K562 (cell line): ENCODE measurements at regions not wholly inside any gene's neighbourhood (a gene's known extent, or its start where the extent isn't known, plus 50 kb on each side); places are given as distances from the start of the nearest gene placed in this dataset.

ENCODE experiments used
- ATAC-seq: fragments of 200-7000 bp; cut with Tn5 transposase; 3 replicates; pipeline ENCODE4 v1.9.1; 2020; ENCODE audit warnings: moderate library complexity
- BruUV-seq: library from RNA; stranded (reverse); fragments of 400-500 nt; replicated peaks from 2 replicates; lab custom pipeline; 2021; lab: Mats Ljungman, UMichigan
- CTCF ChIA-PET: fragments of 300-600 bp; formaldehyde crosslinking; extraction: SDS; loops from one replicate; lab custom pipeline; 2021; ENCODE audit warnings: low intra/inter-chr PET ratio; lab: Yijun Ruan, JAX
- POLR2A ChIA-PET: fragments of 300-600, 350-650 bp; sonication (Branson Sonifier 250); formaldehyde crosslinking; extraction: SDS; loops from one replicate; lab custom pipeline; 2021; ENCODE audit warnings: antibody characterized with exemption, inconsistent platforms; lab: Yijun Ruan, JAX
- DNase-seq, 4 experiments: peaks; one replicate each; pipeline versions ENCODE4 v3.0.0 to v3.0.0-alpha.2; 2011 to 2018; ENCODE audit warnings: low spot score in 3 of 4, mixed read lengths in 3 of 4; ENCODE audit errors: extremely low read depth in 1 of 4
- FAIRE-seq: peaks from 2 replicates; lab custom pipeline; 2011; peaks lifted over from hg19 to GRCh38; lab: Jason Lieb, UNC
- H2AFZ ChIP-seq: 2 replicates; pipeline ENCODE4 v1.6.0; 2011; ENCODE audit warnings: low read depth, low read length, control low read depth, inconsistent platforms
- H3K27ac ChIP-seq: fragments of 200-600 bp; 3 replicates; pipeline ENCODE4 v1.8.0; 2011; ENCODE audit warnings: low read depth, mild to moderate bottlenecking, control low read depth, inconsistent platforms, low read length, moderate library complexity, mixed read lengths; ENCODE audit errors: extremely low read depth
- H3K27me3 ChIP-seq, 2 experiments: fragments of 300-600 bp in 1 of 2; 2 replicates in 1 of 2; 3 replicates in 1 of 2; pipeline versions ENCODE4 v1.6.0 to v1.8.0; 2011; ENCODE audit warnings: inconsistent platforms in 2 of 2, low read length in 2 of 2, mild to moderate bottlenecking in 1 of 2, mixed read lengths in 1 of 2, moderate library complexity in 1 of 2; ENCODE audit not compliant: control insufficient read depth in 2 of 2, insufficient read depth in 2 of 2
- H3K36me3 ChIP-seq: fragments of 300-600 bp; 3 replicates; pipeline ENCODE4 v1.8.0; 2011; ENCODE audit warnings: mild to moderate bottlenecking, low read length, inconsistent platforms; ENCODE audit not compliant: control insufficient read depth, insufficient read depth
- H3K4me1 ChIP-seq, 2 experiments: fragments of 200-600 bp in 1 of 2; replicated peaks in 1 of 2; 2 replicates in 1 of 2; 3 replicates in 1 of 2; pipeline versions ENCODE4 v1.5.1 to v1.8.0; 2011; ENCODE audit warnings: inconsistent platforms in 2 of 2, low read length in 2 of 2, mild to moderate bottlenecking in 1 of 2, mixed read lengths in 1 of 2, moderate library complexity in 1 of 2; ENCODE audit not compliant: control insufficient read depth in 2 of 2, insufficient read depth in 2 of 2
- H3K4me2 ChIP-seq: 2 replicates; pipeline ENCODE4 v1.6.1; 2011; ENCODE audit warnings: low read length, control low read depth, inconsistent platforms, mixed read lengths; ENCODE audit not compliant: insufficient read depth
- H3K4me3 ChIP-seq: fragments of 200-600 bp; sonication (generic), shearing (Covaris generic); 2 replicates; pipeline ENCODE4 v1.5.1; 2016; ENCODE audit warnings: control low read depth, inconsistent platforms
- H3K79me2 ChIP-seq: fragments of 200-600 bp; 3 replicates; pipeline ENCODE4 v1.8.0; 2011; ENCODE audit warnings: low read length, inconsistent platforms; ENCODE audit not compliant: control insufficient read depth, insufficient read depth
- H3K9ac ChIP-seq, 2 experiments: 2 replicates each; pipeline versions ENCODE4 v1.6.0 to v1.6.1; 2011; ENCODE audit warnings: low read depth in 2 of 2, low read length in 2 of 2, control low read depth in 1 of 2, inconsistent platforms in 1 of 2, mild to moderate bottlenecking in 1 of 2, mixed read lengths in 1 of 2; ENCODE audit not compliant: insufficient read depth in 1 of 2
- H3K9me1 ChIP-seq: one replicate; pipeline ENCODE4 v1.6.0; 2011; ENCODE audit warnings: inconsistent platforms, mild to moderate bottlenecking, low read length, moderate library complexity; ENCODE audit not compliant: control insufficient read depth, insufficient read depth
- H3K9me3 ChIP-seq: replicated peaks from 2 replicates; pipeline ENCODE4 v1.5.1; 2011; ENCODE audit warnings: low read depth, low read length, inconsistent platforms; ENCODE audit not compliant: control insufficient read depth, insufficient read depth
- H4K20me1 ChIP-seq: replicated peaks from 2 replicates; pipeline ENCODE4 v1.6.1; 2011; ENCODE audit warnings: low read length, inconsistent platforms, mixed read lengths; ENCODE audit not compliant: control insufficient read depth, insufficient read depth
- CC2D1A ChIP-seq: fragments of 450-650 bp; IDR thresholded peaks from 2 replicates; pipeline ENCODE4 v1.6.1; 2017; ENCODE audit warnings: mild to moderate bottlenecking
- CREBBP ChIP-seq: IDR thresholded peaks from one replicate; pipeline ENCODE4 v1.6.1; 2012; ENCODE audit warnings: low read depth, mild to moderate bottlenecking, control low read depth, inconsistent platforms, low read length
- GABPB2 ChIP-seq: fragments of 250-450 bp; sonication (Bioruptor Pico); conservative IDR thresholded peaks from 2 replicates; pipeline ENCODE4 v1.5.1; 2021; ENCODE audit warnings: mild to moderate bottlenecking
- HEY1 ChIP-seq: fragments of 250-450 bp; sonication (Bioruptor Pico); IDR thresholded peaks from 2 replicates; pipeline ENCODE4 v1.5.0; 2020; ENCODE audit warnings: mild to moderate bottlenecking, moderate library complexity, borderline replicate concordance
- KDM4B ChIP-seq, 2 experiments: fragments of 450-650 bp in 1 of 2; sonication (generic) in 1 of 2; IDR thresholded peaks; 2 replicates each; pipeline ENCODE4 v1.6.1; 2016 to 2017; ENCODE audit warnings: borderline replicate concordance in 2 of 2, antibody characterized with exemption in 1 of 2, low read depth in 1 of 2, mild to moderate bottlenecking in 1 of 2
- TFAM ChIP-seq: fragments of 250-450 bp; sonication (Bioruptor Pico); conservative IDR thresholded peaks from 2 replicates; pipeline ENCODE4 v1.5.0; 2021; ENCODE audit warnings: mild to moderate bottlenecking, moderate library complexity
- ZBTB11 ChIP-seq, 3 experiments: fragments of 200-800 bp in 1 of 3; fragments of 250-450 bp in 1 of 3; fragments of 450-650 bp in 1 of 3; sonication (Bioruptor Pico) in 1 of 3; sonication (Bioruptor generic) in 1 of 3; formaldehyde crosslinking in 1 of 3; IDR thresholded peaks; 2 replicates each; pipeline versions ENCODE4 v1.6.1 to v1.8.0; 2016 to 2022; ENCODE audit warnings: mild to moderate bottlenecking in 2 of 3, missing genetic modification characterization in 2 of 3, missing compliant biosample characterization in 1 of 3, moderate library complexity in 1 of 3
- WGBS: fragments of 100-300 bp; shearing (Covaris generic); methylation state at CpG from one replicate; pipeline ENCODE4 v1.1.6; 2016; ENCODE audit warnings: low coverage, mixed read lengths; ENCODE audit not compliant: insufficient coverage; ENCODE audit errors: missing lambda C conversion rate; 5-methylcytosine and 5-hydroxymethylcytosine counted together
- in situ Hi-C: fragments of 300-500 bp; cut with MboI; formaldehyde crosslinking; loops from 4 replicates; pipeline ENCODE4 v1.15.0; 2018; ENCODE audit warnings: inconsistent platforms, mixed read lengths
- intact Hi-C: fragments of 100-400 bp; cut with micrococcal nuclease; formaldehyde crosslinking; loops from 2 replicates; pipeline ENCODE4 v1.14.2; 2022
- TF ChIP-seq, protein P1 (sequence below), 2 experiments: fragments of 450-650 bp in 1 of 2; sonication (generic) in 1 of 2; formaldehyde crosslinking in 1 of 2; IDR thresholded peaks; 2 replicates each; pipeline versions ENCODE4 v1.7.1 to v1.9.0; 2016 to 2022; ENCODE audit warnings: inconsistent platforms in 1 of 2, mild to moderate bottlenecking in 1 of 2, missing genetic modification reagents in 1 of 2

GRCh38 chr6:170042123-170042522, 248.8 kb downstream of the DLL1 start:
- Histone ChIP-seq H3K36me3 (no peaks in the 10 kb centered on the region), H3K4me3 (no peak overlapping the region), H2AFZ (no peak overlapping the region), H3K27ac (no peak overlapping the region), H3K27me3 (peaks cover 6 to 74% of the 10 kb centered on the region in 2 experiments), H3K9me3 (no peaks in the 10 kb centered on the region), H3K79me2 (no peaks in the 10 kb centered on the region), H3K9me1 (no peaks in the 10 kb centered on the region), H4K20me1 (peaks cover 9% of the 10 kb centered on the region; the same call in 1 of the 2 replicates), H3K9ac (no peak overlapping the region), H3K4me2 (no peak overlapping the region), H3K4me1 (no peaks in the 10 kb centered on the region)
- no TSS peak for BruUV-seq
- intact Hi-C loops: no loop called here
- 0% methylated on average over 4 of the region's 4 CpGs for WGBS
- DNase-seq (no peak), FAIRE-seq (no peak), ATAC-seq (no peak)
- in situ Hi-C loops: no loop called here
- ChIA-PET POLR2A (no interaction called here), CTCF (no interaction called here)
- TF ChIP-seq CC2D1A (no peak), KDM4B (IDR thresholded peaks at IDR 0.05; ENCODE audit: borderline replicate concordance in 2 of 2, low read depth in 1 of 2) (no peak), HEY1 (CRISPR knock-in tag) (no peak), ZBTB11 (CRISPR knock-in tag; IDR thresholded peaks at IDR 0.05) (no peak), TFAM (CRISPR knock-in tag) (no peak), GABPB2 (no peak), CREBBP (no peak)
- TF ChIP-seq, protein P1, sequence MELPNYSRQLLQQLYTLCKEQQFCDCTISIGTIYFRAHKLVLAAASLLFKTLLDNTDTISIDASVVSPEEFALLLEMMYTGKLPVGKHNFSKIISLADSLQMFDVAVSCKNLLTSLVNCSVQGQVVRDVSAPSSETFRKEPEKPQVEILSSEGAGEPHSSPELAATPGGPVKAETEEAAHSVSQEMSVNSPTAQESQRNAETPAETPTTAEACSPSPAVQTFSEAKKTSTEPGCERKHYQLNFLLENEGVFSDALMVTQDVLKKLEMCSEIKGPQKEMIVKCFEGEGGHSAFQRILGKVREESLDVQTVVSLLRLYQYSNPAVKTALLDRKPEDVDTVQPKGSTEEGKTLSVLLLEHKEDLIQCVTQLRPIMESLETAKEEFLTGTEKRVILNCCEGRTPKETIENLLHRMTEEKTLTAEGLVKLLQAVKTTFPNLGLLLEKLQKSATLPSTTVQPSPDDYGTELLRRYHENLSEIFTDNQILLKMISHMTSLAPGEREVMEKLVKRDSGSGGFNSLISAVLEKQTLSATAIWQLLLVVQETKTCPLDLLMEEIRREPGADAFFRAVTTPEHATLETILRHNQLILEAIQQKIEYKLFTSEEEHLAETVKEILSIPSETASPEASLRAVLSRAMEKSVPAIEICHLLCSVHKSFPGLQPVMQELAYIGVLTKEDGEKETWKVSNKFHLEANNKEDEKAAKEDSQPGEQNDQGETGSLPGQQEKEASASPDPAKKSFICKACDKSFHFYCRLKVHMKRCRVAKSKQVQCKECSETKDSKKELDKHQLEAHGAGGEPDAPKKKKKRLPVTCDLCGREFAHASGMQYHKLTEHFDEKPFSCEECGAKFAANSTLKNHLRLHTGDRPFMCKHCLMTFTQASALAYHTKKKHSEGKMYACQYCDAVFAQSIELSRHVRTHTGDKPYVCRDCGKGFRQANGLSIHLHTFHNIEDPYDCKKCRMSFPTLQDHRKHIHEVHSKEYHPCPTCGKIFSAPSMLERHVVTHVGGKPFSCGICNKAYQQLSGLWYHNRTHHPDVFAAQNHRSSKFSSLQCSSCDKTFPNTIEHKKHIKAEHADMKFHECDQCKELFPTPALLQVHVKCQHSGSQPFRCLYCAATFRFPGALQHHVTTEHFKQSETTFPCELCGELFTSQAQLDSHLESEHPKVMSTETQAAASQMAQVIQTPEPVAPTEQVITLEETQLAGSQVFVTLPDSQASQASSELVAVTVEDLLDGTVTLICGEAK (IDR thresholded peaks at IDR 0.05): no peak
- TF ChIP-seq, protein P1 (CRISPR knock-in tag; IDR thresholded peaks at IDR 0.05): no peak
